Large intestine (tissue), 3 donors: ENCODE measurements at regions not wholly inside any gene's neighbourhood (a gene's known extent, or its start where the extent isn't known, plus 50 kb on each side); places are given as distances from the start of the nearest gene placed in this dataset.

Experiments
- DNase-seq, 2 donors: peaks; one replicate each; pipeline versions ENCODE4 v3.0.0 to v3.0.0-alpha.2; 2013
- H3K27ac ChIP-seq: one replicate; pipeline ENCODE4 v1.5.1; 2013; ENCODE audit warnings: low read length
- H3K27me3 ChIP-seq: 2 replicates; pipeline ENCODE4 v1.6.1; 2013; ENCODE audit warnings: low read length; ENCODE audit not compliant: control insufficient read depth, insufficient read depth
- H3K36me3 ChIP-seq: 2 replicates; pipeline ENCODE4 v1.6.1; 2013; ENCODE audit warnings: low read length; ENCODE audit not compliant: control insufficient read depth, insufficient read depth
- H3K4me1 ChIP-seq: one replicate; pipeline ENCODE4 v1.6.1; 2013; ENCODE audit warnings: low read length; ENCODE audit not compliant: control insufficient read depth, insufficient read depth
- H3K4me3 ChIP-seq: one replicate; pipeline ENCODE4 v1.5.1; 2013; ENCODE audit warnings: low read length
- H3K9me3 ChIP-seq: one replicate; pipeline ENCODE4 v1.6.1; 2013; ENCODE audit warnings: mild to moderate bottlenecking, low read depth, low read length, moderate library complexity; ENCODE audit not compliant: control insufficient read depth
- WGBS: methylation state at CpG from one replicate; pipeline ENCODE4 v1.1.5; 2013; ENCODE audit warnings: low lambda C conversion rate; ENCODE audit not compliant: insufficient coverage; 5-methylcytosine and 5-hydroxymethylcytosine counted together

GRCh38 chr18:78207942-78208341 is 771.7 kb upstream of the SALL3 start:
- H3K4me1 ChIP-seq: no peaks in the 10 kb centered on the region
- no peak for DNase-seq
- no peak overlapping the region for H3K27ac ChIP-seq
- 33% methylated on average over 2 of the region's 10 CpGs for WGBS
- no peaks in the 10 kb centered on the region for H3K27me3 ChIP-seq
- no peaks in the 10 kb centered on the region for H3K36me3 ChIP-seq
- H3K4me3 ChIP-seq: no peak overlapping the region
- H3K9me3 ChIP-seq: peaks cover 5% of the 10 kb centered on the region

GRCh38 chr18:78208461-78208860 is 771.2 kb upstream of the SALL3 start:
- Histone ChIP-seq H3K36me3 (no peaks in the 10 kb centered on the region), H3K4me3 (no peak overlapping the region), H3K27me3 (no peaks in the 10 kb centered on the region), H3K9me3 (peaks cover 7% of the 10 kb centered on the region), H3K4me1 (no peaks in the 10 kb centered on the region), H3K27ac (no peak overlapping the region)
- WGBS: 74% methylated on average over 2 of the region's 2 CpGs
- DNase-seq: no peak

GRCh38 chr18:78213361-78213994 is 766.1 kb upstream of the SALL3 start:
- Histone ChIP-seq H3K36me3 (no peaks in the 10 kb centered on the region), H3K4me1 (no peaks in the 10 kb centered on the region), H3K27me3 (no peaks in the 10 kb centered on the region), H3K4me3 (no peak overlapping the region), H3K27ac (no peak overlapping the region), H3K9me3 (peaks cover 20% of the 10 kb centered on the region)
- WGBS: 100% methylated on average over 3 of the region's 15 CpGs
- DNase-seq: no peak

- DNase-seq: no peak
- no peak overlapping the region for H3K27ac ChIP-seq
- 93% methylated on average over 2 of the region's 10 CpGs for WGBS
- H3K4me1 ChIP-seq: no peaks in the 10 kb centered on the region
- H3K27me3 ChIP-seq: no peaks in the 10 kb centered on the region
- peaks cover 3% of the 10 kb centered on the region for H3K9me3 ChIP-seq
- no peaks in the 10 kb centered on the region for H3K36me3 ChIP-seq
- no peak overlapping the region for H3K4me3 ChIP-seq
These were observed 758.1 kb upstream of the SALL3 start for GRCh38 chr18:78221496-78221895.

GRCh38 chr18:78228974-78229373 is 750.6 kb upstream of the SALL3 start:
- Histone ChIP-seq H3K36me3 (no peaks in the 10 kb centered on the region), H3K27me3 (no peaks in the 10 kb centered on the region), H3K27ac (no peak overlapping the region), H3K4me3 (no peak overlapping the region), H3K9me3 (peaks cover 27% of the 10 kb centered on the region), H3K4me1 (no peaks in the 10 kb centered on the region)
- WGBS: no CpG with 5 or more reads among the region's 19 CpGs
- DNase-seq: no peak

- Histone ChIP-seq H3K36me3 (no peaks in the 10 kb centered on the region), H3K4me3 (no peak overlapping the region), H3K9me3 (peaks cover 27% of the 10 kb centered on the region), H3K27ac (no peak overlapping the region), H3K27me3 (no peaks in the 10 kb centered on the region), H3K4me1 (no peaks in the 10 kb centered on the region)
- no peak for DNase-seq
- no CpG with 5 or more reads among the region's 4 CpGs for WGBS
These were observed 748.7 kb upstream of the SALL3 start for GRCh38 chr18:78230911-78231310.

GRCh38 chr18:78232196-78232595 is 747.4 kb upstream of the SALL3 start:
- no CpG with 5 or more reads among the region's 11 CpGs for WGBS
- H3K27me3 ChIP-seq: no peaks in the 10 kb centered on the region

GRCh38 chr18:78237864-78238263 is 741.8 kb upstream of the SALL3 start:
- DNase-seq: no peak
- no CpG with 5 or more reads among the region's 12 CpGs for WGBS
- no peaks in the 10 kb centered on the region for H3K36me3 ChIP-seq
- H3K4me1 ChIP-seq: no peaks in the 10 kb centered on the region
- H3K9me3 ChIP-seq: peaks cover 14% of the 10 kb centered on the region
- H3K27me3 ChIP-seq: no peaks in the 10 kb centered on the region
- no peak overlapping the region for H3K4me3 ChIP-seq
- no peak overlapping the region for H3K27ac ChIP-seq

More at GRCh38 chr18:78232196-78232595, 747.4 kb upstream of the SALL3 start:
- Histone ChIP-seq H3K4me3 (no peak overlapping the region), H3K4me1 (no peaks in the 10 kb centered on the region), H3K9me3 (peaks cover 21% of the 10 kb centered on the region), H3K27ac (no peak overlapping the region), H3K36me3 (no peaks in the 10 kb centered on the region)
- DNase-seq: no peak

- H3K36me3 ChIP-seq: no peaks in the 10 kb centered on the region
- no peak overlapping the region for H3K27ac ChIP-seq
- H3K4me3 ChIP-seq: no peak overlapping the region
- H3K9me3 ChIP-seq: peaks cover 14% of the 10 kb centered on the region
- WGBS: no CpG with 5 or more reads among the region's 46 CpGs
- H3K4me1 ChIP-seq: no peaks in the 10 kb centered on the region
- DNase-seq: no peak
- H3K27me3 ChIP-seq: no peaks in the 10 kb centered on the region
These were observed 741.1 kb upstream of the SALL3 start for GRCh38 chr18:78238404-78239089.

GRCh38 chr18:78239090-78239457 is 740.5 kb upstream of the SALL3 start:
- WGBS: no CpG with 5 or more reads among the region's 17 CpGs
- Histone ChIP-seq H3K9me3 (peaks cover 14% of the 10 kb centered on the region), H3K27ac (no peak overlapping the region), H3K4me1 (no peaks in the 10 kb centered on the region), H3K36me3 (no peaks in the 10 kb centered on the region), H3K27me3 (no peaks in the 10 kb centered on the region), H3K4me3 (no peak overlapping the region)
- no peak for DNase-seq

GRCh38 chr18:78240101-78240500 is 739.5 kb upstream of the SALL3 start:
- Histone ChIP-seq H3K9me3 (peaks cover 14% of the 10 kb centered on the region), H3K27me3 (no peaks in the 10 kb centered on the region), H3K36me3 (no peaks in the 10 kb centered on the region), H3K27ac (no peak overlapping the region), H3K4me3 (no peak overlapping the region), H3K4me1 (no peaks in the 10 kb centered on the region)
- DNase-seq: no peak
- 80% methylated on average over 1 of the region's 13 CpGs for WGBS
